GM12878 (cell line): ENCODE measurements at regions not wholly inside any gene's neighbourhood (a gene's known extent, or its start where the extent isn't known, plus 50 kb on each side); places are given as distances from the start of the nearest gene placed in this dataset.
"Not testable (repeated sequence)": the region's sequence is repeated elsewhere in the genome, so short reads cannot be mapped to it uniquely, and the experiment has no call there.

Source experiments
- CEBPZ ChIP-seq: fragments of 150-350 bp; IDR thresholded peaks from 2 replicates; pipeline ENCODE4 v1.6.1; 2016; ENCODE audit warnings: low read depth, low read length
- CHD2 ChIP-seq: IDR thresholded peaks from 2 replicates; pipeline ENCODE4 v1.6.1; 2011; ENCODE audit warnings: low read depth, low read length, improper control_type of control experiment, borderline replicate concordance
- CHD4 ChIP-seq: fragments of 200-600 bp; sonication (generic); IDR thresholded peaks from 2 replicates; pipeline ENCODE4 v1.6.1; 2016; ENCODE audit warnings: mild to moderate bottlenecking
- CTCF ChIP-seq, 3 experiments: IDR thresholded peaks in 2 of 3; conservative IDR thresholded peaks in 1 of 3; 2 replicates each; pipeline ENCODE4 v1.5.1; 2011; ENCODE audit warnings: low read depth in 3 of 3, low read length in 3 of 3, mild to moderate bottlenecking in 3 of 3, control low read depth in 2 of 3, moderate library complexity in 2 of 3, inconsistent platforms in 1 of 3, mixed read lengths in 1 of 3; ENCODE audit not compliant: control insufficient read depth in 2 of 3, insufficient read depth in 1 of 3; ENCODE audit errors: extremely low read depth in 1 of 3
- EP300 ChIP-seq, 2 experiments: fragments of 150-350 bp in 1 of 2; IDR thresholded peaks; 2 replicates each; pipeline ENCODE4 v1.6.1; 2011 to 2012; ENCODE audit warnings: low read depth in 2 of 2, low read length in 2 of 2, borderline replicate concordance in 1 of 2, improper control_type of control experiment in 1 of 2, inconsistent platforms in 1 of 2; ENCODE audit not compliant: control insufficient read depth in 1 of 2
- POLR2A ChIP-seq: IDR thresholded peaks from 2 replicates; pipeline ENCODE4 v1.6.1; 2011; ENCODE audit warnings: low read depth, mild to moderate bottlenecking, low read length
- SMC3 ChIP-seq: IDR thresholded peaks from 2 replicates; pipeline ENCODE4 v1.6.1; 2011; ENCODE audit warnings: low read length, improper control_type of control experiment, borderline replicate concordance
- SP1 ChIP-seq: IDR thresholded peaks from one replicate; pipeline ENCODE4 v1.6.1; 2011; ENCODE audit warnings: low read depth, low read length
- SRF ChIP-seq, 2 experiments: IDR thresholded peaks; 2 replicates each; pipeline ENCODE4 v1.6.1; 2011; ENCODE audit warnings: low read depth in 2 of 2, low read length in 2 of 2, mild to moderate bottlenecking in 1 of 2, moderate library complexity in 1 of 2
- USF2 ChIP-seq: IDR thresholded peaks from 2 replicates; pipeline ENCODE4 v1.6.1; 2011; ENCODE audit warnings: low read depth, low read length, improper control_type of control experiment, borderline replicate concordance
- ZBTB33 ChIP-seq: fragments of 450-650 bp; IDR thresholded peaks from 2 replicates; pipeline ENCODE4 v1.6.1; 2017; ENCODE audit warnings: mild to moderate bottlenecking

- TF ChIP-seq SMC3; CHD2; CHD4; CTCF (IDR thresholded peaks at IDR 0.05 in 2 of 3, conservative IDR thresholded peaks at IDR 0.05 in 1 of 3; ENCODE audit: control insufficient read depth in 2 of 3, extremely low read depth in 1 of 3, insufficient read depth in 1 of 3, low read depth in 3 of 3, low read length in 3 of 3); EP300 (IDR thresholded peaks at IDR 0.05; ENCODE audit: borderline replicate concordance in 1 of 2, control insufficient read depth in 1 of 2, low read depth in 2 of 2, low read length in 2 of 2); CEBPZ; SRF (IDR thresholded peaks at IDR 0.05; ENCODE audit: low read depth in 2 of 2, low read length in 2 of 2); POLR2A; SP1; ZBTB33; USF2: not testable (repeated sequence)
Measured at GRCh38 chr2:111551428-111551827, 332.6 kb downstream of the ANAPC1 start.
